Coronary artery (tissue), 2 donors: ENCODE measurements at regions not wholly inside any gene's neighbourhood (a gene's known extent, or its start where the extent isn't known, plus 50 kb on each side); places are given as distances from the start of the nearest gene placed in this dataset.

Source experiments
- DNase-seq: peaks from one replicate; pipeline ENCODE4 v3.0.0-alpha.2; 2017; ENCODE audit warnings: low spot score
- H3K27ac ChIP-seq, 2 donors: fragments of 200-600 bp; sonication (generic); one replicate each; pipeline ENCODE4 v1.5.1; 2016 to 2019
- H3K4me3 ChIP-seq: fragments of 200-600 bp; sonication (generic); 2 replicates; pipeline ENCODE4 v1.5.1; 2016; ENCODE audit warnings: mild to moderate bottlenecking, moderate library complexity
- TF ChIP-seq, protein P1 (sequence below): fragments of 200-600 bp; sonication (generic); IDR thresholded peaks from one replicate; pipeline ENCODE4 v1.5.1; 2019; ENCODE audit warnings: antibody characterized with exemption

DNA sequence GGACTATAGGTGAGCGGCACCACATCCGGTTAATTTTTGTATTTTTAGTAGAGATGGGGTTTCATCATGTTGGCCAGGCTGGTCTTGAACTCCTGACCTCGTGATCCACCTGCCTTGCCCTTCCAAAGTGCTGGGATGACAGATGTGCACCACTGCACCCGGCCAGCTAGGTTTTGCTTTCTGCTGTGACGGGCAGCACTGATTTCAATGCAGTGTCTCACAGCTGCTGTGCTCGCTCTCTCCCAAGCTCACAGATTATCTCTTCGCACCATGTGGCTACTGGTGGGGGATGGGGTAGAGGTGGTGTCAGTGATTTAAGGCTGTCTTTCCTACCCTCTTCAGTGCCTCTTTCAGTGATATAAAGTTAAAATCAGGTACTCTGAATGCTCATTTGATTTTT, 909.1 kb downstream of the TRHDE start:
- DNase-seq = no peak
- Histone ChIP-seq H3K27ac (no peak overlapping the region), H3K4me3 (no peak overlapping the region)
- TF ChIP-seq, protein P1, sequence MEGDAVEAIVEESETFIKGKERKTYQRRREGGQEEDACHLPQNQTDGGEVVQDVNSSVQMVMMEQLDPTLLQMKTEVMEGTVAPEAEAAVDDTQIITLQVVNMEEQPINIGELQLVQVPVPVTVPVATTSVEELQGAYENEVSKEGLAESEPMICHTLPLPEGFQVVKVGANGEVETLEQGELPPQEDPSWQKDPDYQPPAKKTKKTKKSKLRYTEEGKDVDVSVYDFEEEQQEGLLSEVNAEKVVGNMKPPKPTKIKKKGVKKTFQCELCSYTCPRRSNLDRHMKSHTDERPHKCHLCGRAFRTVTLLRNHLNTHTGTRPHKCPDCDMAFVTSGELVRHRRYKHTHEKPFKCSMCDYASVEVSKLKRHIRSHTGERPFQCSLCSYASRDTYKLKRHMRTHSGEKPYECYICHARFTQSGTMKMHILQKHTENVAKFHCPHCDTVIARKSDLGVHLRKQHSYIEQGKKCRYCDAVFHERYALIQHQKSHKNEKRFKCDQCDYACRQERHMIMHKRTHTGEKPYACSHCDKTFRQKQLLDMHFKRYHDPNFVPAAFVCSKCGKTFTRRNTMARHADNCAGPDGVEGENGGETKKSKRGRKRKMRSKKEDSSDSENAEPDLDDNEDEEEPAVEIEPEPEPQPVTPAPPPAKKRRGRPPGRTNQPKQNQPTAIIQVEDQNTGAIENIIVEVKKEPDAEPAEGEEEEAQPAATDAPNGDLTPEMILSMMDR = no peak

DNA sequence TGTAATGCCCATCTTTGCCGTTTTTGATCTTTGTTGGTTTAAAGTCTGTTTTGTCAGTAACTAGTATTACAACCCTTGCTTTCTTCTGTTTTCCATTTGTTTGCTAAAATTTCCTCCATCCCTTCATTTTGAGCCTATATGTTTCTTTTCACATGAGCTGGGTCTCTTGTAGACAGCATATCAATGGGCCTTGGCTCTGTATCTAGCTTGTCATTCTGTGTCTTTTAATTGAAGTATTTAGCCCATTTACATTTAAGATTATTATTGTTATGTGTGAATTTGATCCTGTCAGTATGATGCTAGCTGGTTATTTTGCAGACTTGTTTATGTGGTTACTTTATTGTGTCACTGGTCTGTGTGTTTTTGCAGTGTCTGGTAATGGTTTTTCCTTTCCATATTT, 913.2 kb downstream of the TRHDE start:
- no peak for DNase-seq
- Histone ChIP-seq H3K4me3 (no peak overlapping the region), H3K27ac (no peak overlapping the region)
- TF ChIP-seq, protein P1 = no peak

DNA sequence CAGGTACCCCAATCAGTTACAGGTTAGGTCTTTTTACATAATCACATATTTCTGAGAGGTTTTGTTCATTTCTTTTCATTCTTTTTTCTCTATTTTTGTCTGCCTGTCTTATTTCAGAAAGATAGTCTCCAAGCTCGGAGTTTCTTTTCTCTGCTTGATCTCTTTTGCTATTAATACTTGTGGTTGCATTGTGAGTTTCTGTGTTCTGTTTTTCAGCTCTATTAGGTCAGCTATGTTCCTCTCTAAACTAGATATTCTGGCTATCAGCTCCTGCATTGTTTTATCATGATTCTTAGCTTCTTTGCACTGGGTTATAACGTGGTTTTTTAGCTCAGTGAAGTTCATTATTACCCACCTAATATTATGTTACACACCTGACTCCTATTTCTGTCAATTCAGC, 914.1 kb downstream of the TRHDE start:
- TF ChIP-seq, protein P1 = no peak
- no peak overlapping the region for H3K4me3 ChIP-seq
- no peak overlapping the region for H3K27ac ChIP-seq
- DNase-seq = no peak

DNA sequence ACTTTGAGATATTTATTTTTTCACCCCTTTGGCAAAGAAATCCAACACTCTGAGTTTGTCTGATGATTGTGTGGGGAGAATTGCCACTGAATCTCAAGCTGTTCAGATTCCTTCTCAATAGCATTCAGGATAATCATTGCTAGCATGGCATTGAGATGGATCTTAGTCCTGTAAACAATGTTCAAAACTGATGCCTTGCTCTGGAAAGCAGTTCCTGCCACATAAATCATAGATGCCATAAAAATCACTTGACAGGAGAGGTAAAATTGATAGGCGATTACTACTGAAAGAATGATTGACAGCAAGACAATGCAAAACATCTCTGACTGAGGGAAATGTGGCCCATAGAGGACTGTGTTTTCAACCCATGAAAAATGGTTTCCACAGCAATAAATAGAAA, 915.6 kb downstream of the TRHDE start:
- TF ChIP-seq, protein P1 = no peak
- no peak for DNase-seq
- no peak overlapping the region for H3K27ac ChIP-seq
- H3K4me3 ChIP-seq = no peak overlapping the region

DNA sequence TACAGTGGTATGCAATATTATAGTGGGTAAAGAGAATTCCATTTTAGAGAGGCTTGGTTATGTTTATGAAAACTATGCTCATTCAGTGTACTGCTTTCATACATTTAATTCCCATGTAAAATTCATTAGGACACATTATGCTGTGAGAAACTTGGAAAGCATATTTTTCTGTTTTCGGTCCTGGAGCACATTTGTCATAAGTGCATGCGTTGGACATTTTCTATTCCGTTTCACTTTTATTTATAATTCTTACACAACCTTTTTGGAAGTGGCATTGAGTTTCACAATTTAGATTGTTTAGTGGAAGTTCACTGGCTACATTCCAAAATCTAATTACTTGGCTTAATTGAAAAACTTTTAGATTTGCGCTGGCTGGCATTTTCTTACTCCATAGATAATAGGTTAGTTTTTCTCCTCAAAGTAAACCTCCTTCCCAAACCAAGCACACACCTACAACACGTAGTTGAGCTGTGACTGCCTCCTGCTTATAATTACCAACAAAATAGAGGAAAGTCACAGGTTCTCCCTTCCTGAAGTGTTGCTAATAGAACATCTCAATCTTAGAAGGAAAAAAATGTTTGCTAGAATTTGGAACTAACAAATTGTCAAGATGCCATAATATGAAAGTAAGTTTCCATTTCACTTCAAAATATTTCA, 938.5 kb downstream of the TRHDE start:
- no peak overlapping the region for H3K27ac ChIP-seq
- TF ChIP-seq, protein P1 = no peak
- DNase-seq = no peak
- no peak overlapping the region for H3K4me3 ChIP-seq

DNA sequence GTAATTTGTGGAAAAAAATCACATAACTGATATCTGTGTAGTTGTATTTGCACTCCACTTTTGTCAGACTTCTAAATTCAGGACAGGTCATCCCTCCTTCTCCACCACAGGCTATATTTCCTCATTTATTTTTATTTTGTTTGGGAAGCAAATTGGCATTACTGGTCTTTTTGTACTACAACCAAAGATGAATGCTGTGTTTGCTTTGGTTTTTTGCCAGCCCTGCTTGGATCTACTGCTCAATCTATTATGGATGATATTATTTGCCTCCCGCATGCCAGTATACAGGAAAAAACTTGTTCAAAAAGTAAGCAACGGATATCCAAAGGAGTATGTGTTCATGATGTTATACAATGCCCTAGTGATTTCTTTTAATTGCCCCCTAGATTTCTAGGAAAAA, 948.8 kb downstream of the TRHDE start:
- TF ChIP-seq, protein P1 = no peak
- no peak for DNase-seq
- no peak overlapping the region for H3K27ac ChIP-seq
- no peak overlapping the region for H3K4me3 ChIP-seq

DNA sequence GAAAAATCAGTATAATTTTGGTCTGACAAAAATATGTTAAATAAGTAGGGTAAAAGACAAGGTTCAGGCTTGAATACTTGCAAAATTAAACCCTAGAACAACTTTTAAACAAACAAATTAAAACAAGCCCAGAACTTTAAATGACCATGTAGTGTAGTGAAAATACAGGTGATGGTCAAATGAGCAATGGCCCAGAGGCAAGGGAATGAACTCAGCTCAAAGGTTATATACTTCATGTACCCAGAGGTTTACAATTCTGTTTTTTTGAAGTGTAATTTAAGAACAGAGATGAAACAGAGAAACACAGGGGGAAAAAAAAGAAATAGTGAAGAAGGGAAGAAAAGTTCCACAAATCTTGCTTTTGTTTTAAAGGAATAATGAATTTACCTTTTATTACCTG, 949.2 kb downstream of the TRHDE start:
- H3K27ac ChIP-seq = no peak overlapping the region
- H3K4me3 ChIP-seq = no peak overlapping the region
- TF ChIP-seq, protein P1 = no peak
- DNase-seq = no peak
